ENCODE measurements at regions not wholly inside any gene's neighbourhood (a gene's known extent, or its start where the extent isn't known, plus 50 kb on each side); places are given as distances from the start of the nearest gene placed in this dataset.

DNA sequence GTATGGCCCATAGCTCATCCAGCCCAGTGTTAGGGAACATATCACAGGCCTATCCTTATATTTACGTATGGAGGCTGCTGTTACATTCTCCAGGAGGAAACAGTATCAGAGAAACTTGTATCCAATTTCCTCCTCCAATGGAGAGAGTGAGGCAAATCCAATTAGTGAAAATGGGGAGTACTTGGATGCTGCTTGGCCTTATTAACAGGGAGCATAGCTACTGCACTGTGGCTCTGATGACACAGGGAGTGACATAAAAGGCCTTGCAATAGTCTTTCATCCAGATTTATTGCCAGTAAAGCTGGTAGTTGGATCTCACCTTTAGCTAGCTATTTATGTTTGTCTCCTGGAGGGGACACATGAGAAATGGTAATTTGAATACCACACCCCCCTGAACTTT is 313.2 kb upstream of the MTPN start:
- Mint-ChIP-seq H3K4me1 (ENCODE audit: low read depth, unreplicated experiment) (no peaks in the 10 kb centered on the region), H3K27ac (ENCODE audit: unreplicated experiment) (no peak overlapping the region), H3K27me3 (ENCODE audit: low read depth, unreplicated experiment) (no peaks in the 10 kb centered on the region), H3K9me3 (ENCODE audit: unreplicated experiment) (no peaks in the 10 kb centered on the region), H3K4me3 (ENCODE audit: unreplicated experiment) (no peak overlapping the region), H3K36me3 (ENCODE audit: low read depth, unreplicated experiment) (no peaks in the 10 kb centered on the region)
- no peaks in the 10 kb centered on the region for H3K4me1 ChIP-seq (ENCODE audit: insufficient read depth, low read length)
- H3K4me3 ChIP-seq (ENCODE audit: insufficient read depth, low read depth, low read length): no peak overlapping the region
- FAIRE-seq: no peak
- DNase-seq (ENCODE audit: low read depth): no peak
- TF ChIP-seq, protein P1, sequence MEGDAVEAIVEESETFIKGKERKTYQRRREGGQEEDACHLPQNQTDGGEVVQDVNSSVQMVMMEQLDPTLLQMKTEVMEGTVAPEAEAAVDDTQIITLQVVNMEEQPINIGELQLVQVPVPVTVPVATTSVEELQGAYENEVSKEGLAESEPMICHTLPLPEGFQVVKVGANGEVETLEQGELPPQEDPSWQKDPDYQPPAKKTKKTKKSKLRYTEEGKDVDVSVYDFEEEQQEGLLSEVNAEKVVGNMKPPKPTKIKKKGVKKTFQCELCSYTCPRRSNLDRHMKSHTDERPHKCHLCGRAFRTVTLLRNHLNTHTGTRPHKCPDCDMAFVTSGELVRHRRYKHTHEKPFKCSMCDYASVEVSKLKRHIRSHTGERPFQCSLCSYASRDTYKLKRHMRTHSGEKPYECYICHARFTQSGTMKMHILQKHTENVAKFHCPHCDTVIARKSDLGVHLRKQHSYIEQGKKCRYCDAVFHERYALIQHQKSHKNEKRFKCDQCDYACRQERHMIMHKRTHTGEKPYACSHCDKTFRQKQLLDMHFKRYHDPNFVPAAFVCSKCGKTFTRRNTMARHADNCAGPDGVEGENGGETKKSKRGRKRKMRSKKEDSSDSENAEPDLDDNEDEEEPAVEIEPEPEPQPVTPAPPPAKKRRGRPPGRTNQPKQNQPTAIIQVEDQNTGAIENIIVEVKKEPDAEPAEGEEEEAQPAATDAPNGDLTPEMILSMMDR (IDR thresholded peaks at IDR 0.05; ENCODE audit: insufficient read depth, low read depth, low read length): no peak
- TF ChIP-seq EZH2 (IDR thresholded peaks at IDR 0.05; ENCODE audit: insufficient read depth, low read length): no peak
- no peaks in the 10 kb centered on the region for H3K36me3 ChIP-seq (ENCODE audit: insufficient read depth, low read length)
- H3K4me2 ChIP-seq (ENCODE audit: low read length): no peak overlapping the region
- no peak overlapping the region for H2AFZ ChIP-seq (ENCODE audit: low read depth, low read length)
- no peaks in the 10 kb centered on the region for H4K20me1 ChIP-seq (ENCODE audit: insufficient read depth, low read length)
- no peak overlapping the region for H3K27ac ChIP-seq (ENCODE audit: low read depth, low read length)
- no peaks in the 10 kb centered on the region for H3K79me2 ChIP-seq (ENCODE audit: insufficient read depth, low read length)
- H3K9me3 ChIP-seq (ENCODE audit: insufficient read depth, low read depth, low read length): no peaks in the 10 kb centered on the region
- no peaks in the 10 kb centered on the region for H3K27me3 ChIP-seq (ENCODE audit: insufficient read depth, low read length)
- no peak overlapping the region for H3K9ac ChIP-seq (ENCODE audit: low read length)

DNA sequence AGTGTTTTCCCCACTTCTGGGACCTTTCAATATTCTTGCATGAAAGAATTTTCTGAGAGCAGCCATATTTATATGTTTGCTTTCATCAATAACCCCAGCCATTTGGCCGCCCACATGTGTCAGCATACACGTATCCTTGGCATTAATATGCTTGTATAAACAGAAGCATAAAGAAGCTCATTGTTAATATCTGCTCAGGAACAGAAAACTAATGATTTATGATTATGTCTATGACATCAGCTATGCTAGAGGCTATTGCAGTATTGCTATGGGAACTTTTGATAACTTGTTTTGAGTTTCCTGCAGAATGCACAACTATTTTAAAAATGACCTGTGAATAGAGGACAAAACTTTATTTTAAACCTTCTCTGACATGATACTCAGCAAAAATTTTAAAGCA is 300.9 kb upstream of the MTPN start:
- no peaks in the 10 kb centered on the region for H3K27me3 ChIP-seq (ENCODE audit: insufficient read depth, low read length)
- DNase-seq (ENCODE audit: low read depth): no peak
- no peaks in the 10 kb centered on the region for H3K4me1 ChIP-seq (ENCODE audit: insufficient read depth, low read length)
- H3K36me3 Mint-ChIP-seq (ENCODE audit: low read depth, unreplicated experiment): no peaks in the 10 kb centered on the region
- no peaks in the 10 kb centered on the region for H3K79me2 ChIP-seq (ENCODE audit: insufficient read depth, low read length)
- no peak overlapping the region for H3K4me3 Mint-ChIP-seq (ENCODE audit: unreplicated experiment)
- no peak for TF ChIP-seq EZH2 (IDR thresholded peaks at IDR 0.05; ENCODE audit: insufficient read depth, low read length)
- TF ChIP-seq, protein P1 (IDR thresholded peaks at IDR 0.05; ENCODE audit: insufficient read depth, low read depth, low read length): no peak
- no peak overlapping the region for H3K27ac ChIP-seq (ENCODE audit: low read depth, low read length)
- H3K27ac Mint-ChIP-seq (ENCODE audit: unreplicated experiment): no peak overlapping the region
- H3K4me2 ChIP-seq (ENCODE audit: low read length): no peak overlapping the region
- H3K4me1 Mint-ChIP-seq (ENCODE audit: low read depth, unreplicated experiment): no peaks in the 10 kb centered on the region
- no peak overlapping the region for H2AFZ ChIP-seq (ENCODE audit: low read depth, low read length)
- H4K20me1 ChIP-seq (ENCODE audit: insufficient read depth, low read length): no peaks in the 10 kb centered on the region
- no peak for FAIRE-seq
- no peaks in the 10 kb centered on the region for H3K27me3 Mint-ChIP-seq (ENCODE audit: low read depth, unreplicated experiment)
- H3K9me3 ChIP-seq (ENCODE audit: insufficient read depth, low read depth, low read length): no peaks in the 10 kb centered on the region
- H3K9ac ChIP-seq (ENCODE audit: low read length): no peak overlapping the region
- H3K36me3 ChIP-seq (ENCODE audit: insufficient read depth, low read length): no peaks in the 10 kb centered on the region
- no peak overlapping the region for H3K4me3 ChIP-seq (ENCODE audit: insufficient read depth, low read depth, low read length)
- peaks cover 4% of the 10 kb centered on the region for H3K9me3 Mint-ChIP-seq (ENCODE audit: unreplicated experiment)

DNA sequence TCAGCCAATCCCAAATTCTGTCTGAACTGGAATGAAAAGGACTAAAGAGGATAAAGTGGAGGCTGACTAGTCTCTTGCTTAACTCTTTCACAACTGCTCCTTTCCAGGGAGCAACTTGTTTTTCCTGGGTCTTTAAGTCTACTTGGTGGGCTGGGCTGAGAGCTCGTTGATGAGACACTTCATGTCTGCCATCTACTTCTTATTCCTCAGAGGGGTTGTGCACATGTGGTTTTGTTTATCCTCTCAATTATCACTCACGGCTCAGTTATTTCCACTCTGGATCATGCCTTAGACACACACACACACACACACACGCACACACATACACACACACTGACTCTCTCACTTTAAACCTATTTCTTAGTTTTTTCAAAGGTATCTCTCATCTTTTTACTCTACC is 298.6 kb upstream of the MTPN start:
- H3K36me3 ChIP-seq (ENCODE audit: insufficient read depth, low read length): no peaks in the 10 kb centered on the region
- H3K27me3 Mint-ChIP-seq (ENCODE audit: low read depth, unreplicated experiment): no peaks in the 10 kb centered on the region
- H3K4me3 Mint-ChIP-seq (ENCODE audit: unreplicated experiment): no peak overlapping the region
- H3K9ac ChIP-seq (ENCODE audit: low read length): no peak overlapping the region
- peaks cover 4% of the 10 kb centered on the region for H3K9me3 Mint-ChIP-seq (ENCODE audit: unreplicated experiment)
- FAIRE-seq (no peak), DNase-seq (ENCODE audit: low read depth) (no peak)
- H3K27ac ChIP-seq (ENCODE audit: low read depth, low read length): no peak overlapping the region
- H4K20me1 ChIP-seq (ENCODE audit: insufficient read depth, low read length): no peaks in the 10 kb centered on the region
- H3K27ac Mint-ChIP-seq (ENCODE audit: unreplicated experiment): no peak overlapping the region
- H3K36me3 Mint-ChIP-seq (ENCODE audit: low read depth, unreplicated experiment): no peaks in the 10 kb centered on the region
- no peak overlapping the region for H3K4me2 ChIP-seq (ENCODE audit: low read length)
- H3K9me3 ChIP-seq (ENCODE audit: insufficient read depth, low read depth, low read length): no peaks in the 10 kb centered on the region
- no peaks in the 10 kb centered on the region for H3K79me2 ChIP-seq (ENCODE audit: insufficient read depth, low read length)
- no peaks in the 10 kb centered on the region for H3K4me1 Mint-ChIP-seq (ENCODE audit: low read depth, unreplicated experiment)
- TF ChIP-seq, protein P1 (IDR thresholded peaks at IDR 0.05; ENCODE audit: insufficient read depth, low read depth, low read length): no peak
- TF ChIP-seq EZH2 (IDR thresholded peaks at IDR 0.05; ENCODE audit: insufficient read depth, low read length): no peak
- H3K27me3 ChIP-seq (ENCODE audit: insufficient read depth, low read length): no peaks in the 10 kb centered on the region
- no peak overlapping the region for H3K4me3 ChIP-seq (ENCODE audit: insufficient read depth, low read depth, low read length)
- no peaks in the 10 kb centered on the region for H3K4me1 ChIP-seq (ENCODE audit: insufficient read depth, low read length)
- H2AFZ ChIP-seq (ENCODE audit: low read depth, low read length): no peak overlapping the region
